H9 (cell line): ENCODE measurements at regions not wholly inside any gene's neighbourhood (a gene's known extent, or its start where the extent isn't known, plus 50 kb on each side); places are given as distances from the start of the nearest gene placed in this dataset.

Source experiments
- DNase-seq: peaks from one replicate; pipeline ENCODE4 v3.0.0-alpha.2; 2017
- H2AFZ ChIP-seq: one replicate; pipeline ENCODE4 v1.6.1; 2013; ENCODE audit warnings: mild to moderate bottlenecking, low read length, control low read depth, moderate library complexity
- H2AK5ac ChIP-seq: 2 replicates; pipeline ENCODE4 v1.6.1; 2013; ENCODE audit warnings: low read length, control low read depth, mixed read lengths; ENCODE audit not compliant: insufficient read length
- H2BK120ac ChIP-seq: one replicate; pipeline ENCODE4 v1.6.1; 2013; ENCODE audit warnings: low read depth, mild to moderate bottlenecking, low read length, control low read depth, inconsistent platforms; ENCODE audit not compliant: poor library complexity, severe bottlenecking
- H2BK12ac ChIP-seq: 2 replicates; pipeline ENCODE4 v1.6.1; 2013; ENCODE audit warnings: low read length, control low read depth, mixed read lengths, low read depth; ENCODE audit not compliant: insufficient read length
- H2BK15ac ChIP-seq: 2 replicates; pipeline ENCODE4 v1.6.1; 2013; ENCODE audit warnings: low read depth, low read length, control low read depth
- H2BK20ac ChIP-seq: one replicate; pipeline ENCODE4 v1.6.1; 2013; ENCODE audit warnings: low read depth, mild to moderate bottlenecking, low read length, control low read depth, inconsistent platforms; ENCODE audit not compliant: poor library complexity, severe bottlenecking
- H2BK5ac ChIP-seq: 2 replicates; pipeline ENCODE4 v1.6.1; 2013; ENCODE audit warnings: low read length, control low read depth, mixed read lengths; ENCODE audit not compliant: insufficient read length
- H3K14ac ChIP-seq: 2 replicates; pipeline ENCODE4 v1.6.1; 2013; ENCODE audit warnings: low read length, control low read depth; ENCODE audit not compliant: insufficient read depth
- H3K18ac ChIP-seq: 2 replicates; pipeline ENCODE4 v1.6.1; 2013; ENCODE audit warnings: low read depth, mild to moderate bottlenecking, mixed read lengths, low read length, control low read depth; ENCODE audit not compliant: insufficient read length
- H3K23ac ChIP-seq: 2 replicates; pipeline ENCODE4 v1.6.1; 2013; ENCODE audit warnings: low read length, control low read depth, mixed read lengths, low read depth; ENCODE audit not compliant: insufficient read length
- H3K23me2 ChIP-seq: 2 replicates; pipeline ENCODE4 v1.6.1; 2013; ENCODE audit warnings: low read depth, mild to moderate bottlenecking, mixed read lengths, low read length, control low read depth; ENCODE audit not compliant: insufficient read length, poor library complexity, severe bottlenecking
- H3K27ac ChIP-seq: 2 replicates; pipeline ENCODE4 v1.5.1; 2013; ENCODE audit warnings: low read length, control low read depth, mixed read lengths, low read depth; ENCODE audit not compliant: insufficient read length
- H3K27me3 ChIP-seq: 2 replicates; pipeline ENCODE4 v1.6.1; 2013; ENCODE audit warnings: low read length, control low read depth, inconsistent platforms; ENCODE audit not compliant: insufficient read depth
- H3K4ac ChIP-seq: 2 replicates; pipeline ENCODE4 v1.6.1; 2013; ENCODE audit warnings: low read depth, mild to moderate bottlenecking, control low read depth, inconsistent platforms, low read length, moderate library complexity
- H3K4me1 ChIP-seq: 2 replicates; pipeline ENCODE4 v1.6.1; 2013; ENCODE audit warnings: low read length, control low read depth, inconsistent platforms; ENCODE audit not compliant: insufficient read depth
- H3K4me2 ChIP-seq: 2 replicates; pipeline ENCODE4 v1.6.1; 2013; ENCODE audit warnings: low read length, control low read depth, mixed read lengths; ENCODE audit not compliant: insufficient read length, insufficient read depth
- H3K56ac ChIP-seq: 2 replicates; pipeline ENCODE4 v1.6.1; 2013; ENCODE audit warnings: low read depth, mild to moderate bottlenecking, mixed read lengths, low read length, control low read depth; ENCODE audit not compliant: insufficient read length
- H3K79me1 ChIP-seq: 2 replicates; pipeline ENCODE4 v1.6.1; 2013; ENCODE audit warnings: low read depth, mild to moderate bottlenecking, moderate library complexity, low read length, control low read depth, inconsistent platforms; ENCODE audit not compliant: insufficient read depth, poor library complexity, severe bottlenecking
- H3K79me2 ChIP-seq: 2 replicates; pipeline ENCODE4 v1.6.1; 2013; ENCODE audit warnings: low read length, control low read depth, inconsistent platforms; ENCODE audit not compliant: insufficient read depth
- H3K9ac ChIP-seq: 2 replicates; pipeline ENCODE4 v1.6.1; 2013; ENCODE audit warnings: low read length, control low read depth, mixed read lengths; ENCODE audit not compliant: insufficient read length; ENCODE audit errors: extremely low read depth
- H3K9me3 ChIP-seq: one replicate; pipeline ENCODE4 v1.6.1; 2013; ENCODE audit warnings: low read depth, low read length, inconsistent platforms; ENCODE audit not compliant: control insufficient read depth
- H3T11ph ChIP-seq: one replicate; pipeline ENCODE4 v1.6.1; 2013; ENCODE audit warnings: mild to moderate bottlenecking, low read length, control low read depth, inconsistent platforms
- H4K20me1 ChIP-seq: one replicate; pipeline ENCODE4 v1.6.1; 2013; ENCODE audit not compliant: control insufficient read depth, insufficient read length, insufficient read depth
- H4K5ac ChIP-seq: 2 replicates; pipeline ENCODE4 v1.6.1; 2013; ENCODE audit warnings: low read depth, mild to moderate bottlenecking, mixed read lengths, low read length, control low read depth; ENCODE audit not compliant: insufficient read length
- H4K8ac ChIP-seq: replicated peaks from 2 replicates; pipeline ENCODE4 v1.6.1; 2013; ENCODE audit warnings: low read length, control low read depth, mixed read lengths, low read depth; ENCODE audit not compliant: insufficient read length
- H4K91ac ChIP-seq: 2 replicates; pipeline ENCODE4 v1.6.1; 2013; ENCODE audit warnings: low read depth, mild to moderate bottlenecking, moderate library complexity, mixed read lengths, low read length, control low read depth; ENCODE audit not compliant: insufficient read length
- H3K27ac Mint-ChIP-seq, 3 experiments: 2 replicates in 2 of 3; 3 replicates in 1 of 3; pipeline ENCODE4 v1.8.0; 2020 to 2021; ENCODE audit warnings: mixed read lengths in 3 of 3, mild to moderate bottlenecking in 1 of 3, moderate library complexity in 1 of 3
- H3K27me3 Mint-ChIP-seq: 2 replicates; pipeline ENCODE4 v1.8.0; 2021; ENCODE audit warnings: low read depth, mild to moderate bottlenecking, moderate library complexity, mixed read lengths
- H3K36me3 Mint-ChIP-seq, 3 experiments: 2 replicates in 2 of 3; 3 replicates in 1 of 3; pipeline ENCODE4 v1.8.0; 2020 to 2021; ENCODE audit warnings: low read depth in 3 of 3, mixed read lengths in 3 of 3; ENCODE audit not compliant: insufficient read depth in 1 of 3
- H3K4me1 Mint-ChIP-seq, 2 experiments: 2 replicates each; pipeline ENCODE4 v1.8.0; 2020; ENCODE audit warnings: mixed read lengths in 2 of 2
- H3K4me3 Mint-ChIP-seq, 2 experiments: 2 replicates in 1 of 2; 3 replicates in 1 of 2; pipeline ENCODE4 v1.8.0; 2020 to 2021; ENCODE audit warnings: mild to moderate bottlenecking in 2 of 2, mixed read lengths in 2 of 2, moderate library complexity in 1 of 2
- H3K9me3 Mint-ChIP-seq, 2 experiments: 2 replicates in 1 of 2; 3 replicates in 1 of 2; pipeline ENCODE4 v1.8.0; 2020; ENCODE audit warnings: mild to moderate bottlenecking in 2 of 2, mixed read lengths in 2 of 2, moderate library complexity in 1 of 2
- WGBS: extraction: QIAGEN DNeasy Blood & Tissue Kit; methylation state at CpG from one replicate; pipeline ENCODE4 v1.1.7; 2013; ENCODE audit warnings: missing lambda C conversion rate, low lambda C conversion rate, mixed read lengths; ENCODE audit not compliant: insufficient read length; ENCODE audit errors: extremely low coverage; 5-methylcytosine and 5-hydroxymethylcytosine counted together
- TF ChIP-seq, protein P1 (sequence below): fragments of 200-600 bp; sonication (generic); conservative IDR thresholded peaks from 3 replicates; pipeline ENCODE4 v1.8.0; 2021; ENCODE audit warnings: antibody characterized with exemption, mild to moderate bottlenecking

GRCh38 chrX:8027827-8028226 is 100.6 kb upstream of the PNPLA4 start:
- H3K23me2 ChIP-seq: no peaks in the 10 kb centered on the region
- no peak overlapping the region for H2AFZ ChIP-seq
- no peak overlapping the region for H4K91ac ChIP-seq
- no peaks in the 10 kb centered on the region for H3K9me3 ChIP-seq
- H3K4me2 ChIP-seq: no peak overlapping the region
- no peak overlapping the region for H2BK20ac ChIP-seq
- Mint-ChIP-seq H3K9me3 (peaks cover 6 to 10% of the 10 kb centered on the region in 2 experiments; a peak in 3 of 5 replicates), H3K4me3 (no peak overlapping the region), H3K4me1 (peaks cover 13 to 19% of the 10 kb centered on the region in 2 experiments), H3K27ac (no peak overlapping the region), H3K27me3 (no peaks in the 10 kb centered on the region), H3K36me3 (peaks cover 0 to 11% (median 3%) of the 10 kb centered on the region in 3 experiments; a peak in 3 of 7 replicates)
- no peak overlapping the region for H3K14ac ChIP-seq
- TF ChIP-seq, protein P1, sequence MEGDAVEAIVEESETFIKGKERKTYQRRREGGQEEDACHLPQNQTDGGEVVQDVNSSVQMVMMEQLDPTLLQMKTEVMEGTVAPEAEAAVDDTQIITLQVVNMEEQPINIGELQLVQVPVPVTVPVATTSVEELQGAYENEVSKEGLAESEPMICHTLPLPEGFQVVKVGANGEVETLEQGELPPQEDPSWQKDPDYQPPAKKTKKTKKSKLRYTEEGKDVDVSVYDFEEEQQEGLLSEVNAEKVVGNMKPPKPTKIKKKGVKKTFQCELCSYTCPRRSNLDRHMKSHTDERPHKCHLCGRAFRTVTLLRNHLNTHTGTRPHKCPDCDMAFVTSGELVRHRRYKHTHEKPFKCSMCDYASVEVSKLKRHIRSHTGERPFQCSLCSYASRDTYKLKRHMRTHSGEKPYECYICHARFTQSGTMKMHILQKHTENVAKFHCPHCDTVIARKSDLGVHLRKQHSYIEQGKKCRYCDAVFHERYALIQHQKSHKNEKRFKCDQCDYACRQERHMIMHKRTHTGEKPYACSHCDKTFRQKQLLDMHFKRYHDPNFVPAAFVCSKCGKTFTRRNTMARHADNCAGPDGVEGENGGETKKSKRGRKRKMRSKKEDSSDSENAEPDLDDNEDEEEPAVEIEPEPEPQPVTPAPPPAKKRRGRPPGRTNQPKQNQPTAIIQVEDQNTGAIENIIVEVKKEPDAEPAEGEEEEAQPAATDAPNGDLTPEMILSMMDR: no peak
- H3T11ph ChIP-seq: no peak overlapping the region
- H2BK120ac ChIP-seq: no peak overlapping the region
- no peak overlapping the region for H2AK5ac ChIP-seq
- H3K56ac ChIP-seq: no peak overlapping the region
- no peak overlapping the region for H3K27ac ChIP-seq
- no peak overlapping the region for H3K18ac ChIP-seq
- no peak overlapping the region for H2BK5ac ChIP-seq
- H3K4ac ChIP-seq: no peak overlapping the region
- no peak overlapping the region for H2BK12ac ChIP-seq
- no CpG with 5 or more reads among the region's 1 CpG for WGBS
- no peaks in the 10 kb centered on the region for H3K27me3 ChIP-seq
- no peak overlapping the region for H3K9ac ChIP-seq
- no peak overlapping the region for H3K23ac ChIP-seq
- no peak overlapping the region for H2BK15ac ChIP-seq
- no peaks in the 10 kb centered on the region for H3K79me1 ChIP-seq
- peaks cover 2% of the 10 kb centered on the region for H3K4me1 ChIP-seq
- H3K79me2 ChIP-seq: no peaks in the 10 kb centered on the region; the same call in 1 of the 2 replicates
- no peak overlapping the region for H4K5ac ChIP-seq
- H4K20me1 ChIP-seq: no peaks in the 10 kb centered on the region
- no peak overlapping the region for H4K8ac ChIP-seq
- DNase-seq: no peak
